Upper lobe of left lung (tissue), 4 donors: ENCODE measurements at regions not wholly inside any gene's neighbourhood (a gene's known extent, or its start where the extent isn't known, plus 50 kb on each side); places are given as distances from the start of the nearest gene placed in this dataset.

ENCODE experiments used
- POLR2A ChIP-seq, 4 donors: fragments of 450-650 bp; IDR thresholded peaks; one replicate each; pipeline ENCODE4 v1.5.1; 2016 to 2017; ENCODE audit warnings: antibody characterized with exemption in 4 of 4, mild to moderate bottlenecking in 2 of 4
- POLR2AphosphoS5 ChIP-seq, 2 donors: sonication (generic); formaldehyde crosslinking; IDR thresholded peaks; one replicate each; pipeline ENCODE4 v1.5.1; 2017; ENCODE audit warnings: antibody characterized with exemption in 2 of 2
- TF ChIP-seq, protein P1 (sequence below), 6 experiments: fragments of 450-650 bp in 4 of 6; fragments of 200-600 bp in 2 of 6; sonication (generic) in 2 of 6; IDR thresholded peaks; one replicate each; pipeline ENCODE4 v1.5.1; 2016 to 2019; ENCODE audit warnings: antibody characterized with exemption in 6 of 6

DNA sequence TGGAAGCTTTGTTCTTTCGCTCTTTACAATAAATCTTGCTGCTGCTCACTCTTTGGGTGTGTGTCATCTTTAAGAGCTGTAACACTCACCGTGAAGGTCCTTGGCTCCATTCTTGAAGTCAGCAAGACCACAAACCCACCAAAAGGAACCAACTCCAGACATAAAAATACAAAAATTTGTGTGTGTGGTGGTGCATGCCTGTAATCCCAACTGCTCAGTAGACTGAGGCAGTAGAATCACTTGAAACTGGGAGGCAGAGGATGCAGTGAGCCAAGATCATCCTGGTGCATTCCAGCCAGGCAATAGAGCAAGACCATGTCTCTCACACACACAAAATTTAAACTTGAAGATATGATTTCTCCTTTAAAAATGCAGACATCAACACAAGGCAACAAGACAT lies 1431.7 kb upstream of the B3GALT2 start:
- TF ChIP-seq, protein P1, sequence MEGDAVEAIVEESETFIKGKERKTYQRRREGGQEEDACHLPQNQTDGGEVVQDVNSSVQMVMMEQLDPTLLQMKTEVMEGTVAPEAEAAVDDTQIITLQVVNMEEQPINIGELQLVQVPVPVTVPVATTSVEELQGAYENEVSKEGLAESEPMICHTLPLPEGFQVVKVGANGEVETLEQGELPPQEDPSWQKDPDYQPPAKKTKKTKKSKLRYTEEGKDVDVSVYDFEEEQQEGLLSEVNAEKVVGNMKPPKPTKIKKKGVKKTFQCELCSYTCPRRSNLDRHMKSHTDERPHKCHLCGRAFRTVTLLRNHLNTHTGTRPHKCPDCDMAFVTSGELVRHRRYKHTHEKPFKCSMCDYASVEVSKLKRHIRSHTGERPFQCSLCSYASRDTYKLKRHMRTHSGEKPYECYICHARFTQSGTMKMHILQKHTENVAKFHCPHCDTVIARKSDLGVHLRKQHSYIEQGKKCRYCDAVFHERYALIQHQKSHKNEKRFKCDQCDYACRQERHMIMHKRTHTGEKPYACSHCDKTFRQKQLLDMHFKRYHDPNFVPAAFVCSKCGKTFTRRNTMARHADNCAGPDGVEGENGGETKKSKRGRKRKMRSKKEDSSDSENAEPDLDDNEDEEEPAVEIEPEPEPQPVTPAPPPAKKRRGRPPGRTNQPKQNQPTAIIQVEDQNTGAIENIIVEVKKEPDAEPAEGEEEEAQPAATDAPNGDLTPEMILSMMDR (IDR thresholded peaks at IDR 0.05): no peak
- no peak for TF ChIP-seq POLR2AphosphoS5 (IDR thresholded peaks at IDR 0.05)
- TF ChIP-seq POLR2A (IDR thresholded peaks at IDR 0.05): no peak
